ENCODE measurements at regions not wholly inside any gene's neighbourhood (a gene's known extent, or its start where the extent isn't known, plus 50 kb on each side); places are given as distances from the start of the nearest gene placed in this dataset.

DNA sequence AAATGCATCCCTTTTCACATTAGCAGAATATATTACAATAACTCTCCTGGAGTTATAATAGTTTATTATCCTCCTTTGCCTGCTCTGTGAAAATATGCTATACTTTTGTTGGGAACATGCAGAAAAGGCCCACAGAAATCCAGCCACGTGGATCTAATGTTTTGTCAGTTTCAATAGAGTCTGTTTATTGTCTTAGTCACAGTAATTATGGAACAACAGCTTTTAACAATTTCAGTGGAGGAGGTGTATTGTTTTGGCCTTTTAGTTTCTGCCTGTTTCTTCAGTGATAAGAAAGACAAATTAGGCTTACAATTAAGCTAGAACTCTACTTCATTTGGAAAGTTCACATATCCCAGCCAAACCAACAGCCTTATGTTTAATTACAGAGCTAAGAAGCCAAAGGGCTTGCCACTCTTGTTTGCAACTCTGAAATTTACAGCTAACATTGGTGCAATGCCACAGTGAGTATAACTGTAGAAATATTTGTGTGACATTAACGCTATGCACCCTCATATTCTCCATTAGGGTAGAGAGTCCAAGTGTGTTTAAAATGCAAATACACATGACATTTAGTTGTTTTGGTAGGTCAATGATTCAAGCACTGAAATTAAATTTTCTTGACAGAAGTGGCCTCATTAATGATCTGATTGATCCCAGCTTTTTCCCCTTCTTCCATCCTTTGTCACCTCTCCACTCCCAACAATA lies 175.8 kb downstream of the USP46 start:
- TF ChIP-seq, protein P1, sequence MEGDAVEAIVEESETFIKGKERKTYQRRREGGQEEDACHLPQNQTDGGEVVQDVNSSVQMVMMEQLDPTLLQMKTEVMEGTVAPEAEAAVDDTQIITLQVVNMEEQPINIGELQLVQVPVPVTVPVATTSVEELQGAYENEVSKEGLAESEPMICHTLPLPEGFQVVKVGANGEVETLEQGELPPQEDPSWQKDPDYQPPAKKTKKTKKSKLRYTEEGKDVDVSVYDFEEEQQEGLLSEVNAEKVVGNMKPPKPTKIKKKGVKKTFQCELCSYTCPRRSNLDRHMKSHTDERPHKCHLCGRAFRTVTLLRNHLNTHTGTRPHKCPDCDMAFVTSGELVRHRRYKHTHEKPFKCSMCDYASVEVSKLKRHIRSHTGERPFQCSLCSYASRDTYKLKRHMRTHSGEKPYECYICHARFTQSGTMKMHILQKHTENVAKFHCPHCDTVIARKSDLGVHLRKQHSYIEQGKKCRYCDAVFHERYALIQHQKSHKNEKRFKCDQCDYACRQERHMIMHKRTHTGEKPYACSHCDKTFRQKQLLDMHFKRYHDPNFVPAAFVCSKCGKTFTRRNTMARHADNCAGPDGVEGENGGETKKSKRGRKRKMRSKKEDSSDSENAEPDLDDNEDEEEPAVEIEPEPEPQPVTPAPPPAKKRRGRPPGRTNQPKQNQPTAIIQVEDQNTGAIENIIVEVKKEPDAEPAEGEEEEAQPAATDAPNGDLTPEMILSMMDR (IDR thresholded peaks at IDR 0.05): no peak
- TF ChIP-seq GABPB1 (CRISPR knock-in tag; IDR thresholded peaks at IDR 0.05) (no peak), NR3C1 (CRISPR knock-in tag; conservative IDR thresholded peaks at IDR 0.05; ENCODE audit: low read depth) (no peak), ELF4 (CRISPR knock-in tag; IDR thresholded peaks at IDR 0.05; ENCODE audit: low read depth) (no peak)
- TF ChIP-seq, protein P2, sequence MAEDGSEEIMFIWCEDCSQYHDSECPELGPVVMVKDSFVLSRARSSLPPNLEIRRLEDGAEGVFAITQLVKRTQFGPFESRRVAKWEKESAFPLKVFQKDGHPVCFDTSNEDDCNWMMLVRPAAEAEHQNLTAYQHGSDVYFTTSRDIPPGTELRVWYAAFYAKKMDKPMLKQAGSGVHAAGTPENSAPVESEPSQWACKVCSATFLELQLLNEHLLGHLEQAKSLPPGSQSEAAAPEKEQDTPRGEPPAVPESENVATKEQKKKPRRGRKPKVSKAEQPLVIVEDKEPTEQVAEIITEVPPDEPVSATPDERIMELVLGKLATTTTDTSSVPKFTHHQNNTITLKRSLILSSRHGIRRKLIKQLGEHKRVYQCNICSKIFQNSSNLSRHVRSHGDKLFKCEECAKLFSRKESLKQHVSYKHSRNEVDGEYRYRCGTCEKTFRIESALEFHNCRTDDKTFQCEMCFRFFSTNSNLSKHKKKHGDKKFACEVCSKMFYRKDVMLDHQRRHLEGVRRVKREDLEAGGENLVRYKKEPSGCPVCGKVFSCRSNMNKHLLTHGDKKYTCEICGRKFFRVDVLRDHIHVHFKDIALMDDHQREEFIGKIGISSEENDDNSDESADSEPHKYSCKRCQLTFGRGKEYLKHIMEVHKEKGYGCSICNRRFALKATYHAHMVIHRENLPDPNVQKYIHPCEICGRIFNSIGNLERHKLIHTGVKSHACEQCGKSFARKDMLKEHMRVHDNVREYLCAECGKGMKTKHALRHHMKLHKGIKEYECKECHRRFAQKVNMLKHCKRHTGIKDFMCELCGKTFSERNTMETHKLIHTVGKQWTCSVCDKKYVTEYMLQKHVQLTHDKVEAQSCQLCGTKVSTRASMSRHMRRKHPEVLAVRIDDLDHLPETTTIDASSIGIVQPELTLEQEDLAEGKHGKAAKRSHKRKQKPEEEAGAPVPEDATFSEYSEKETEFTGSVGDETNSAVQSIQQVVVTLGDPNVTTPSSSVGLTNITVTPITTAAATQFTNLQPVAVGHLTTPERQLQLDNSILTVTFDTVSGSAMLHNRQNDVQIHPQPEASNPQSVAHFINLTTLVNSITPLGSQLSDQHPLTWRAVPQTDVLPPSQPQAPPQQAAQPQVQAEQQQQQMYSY (CRISPR knock-in tag; IDR thresholded peaks at IDR 0.05): no peak
